D721Med (cell line): ENCODE measurements at regions not wholly inside any gene's neighbourhood (a gene's known extent, or its start where the extent isn't known, plus 50 kb on each side); places are given as distances from the start of the nearest gene placed in this dataset.

Experiments
- DNase-seq: peaks from one replicate; pipeline ENCODE4 v3.0.0; 2011; ENCODE audit warnings: low spot score; ENCODE audit not compliant: insufficient read length
- FAIRE-seq: peaks from 2 replicates; lab custom pipeline; 2011; peaks lifted over from hg19 to GRCh38; lab: Jason Lieb, UNC
- CTCF ChIP-seq: IDR thresholded peaks from 2 replicates; pipeline ENCODE4 v1.5.1; 2012; ENCODE audit warnings: mild to moderate bottlenecking, control low read depth; ENCODE audit not compliant: insufficient read depth; ENCODE audit errors: missing control alignments

GRCh38 chr2:183488421-183488820 lies 364.2 kb downstream of the NUP35 start:
- DNase-seq (no peak), FAIRE-seq (no peak)
- TF ChIP-seq CTCF, result no peak

GRCh38 chr2:183490489-183490888 lies 366.2 kb downstream of the NUP35 start:
- FAIRE-seq (no peak), DNase-seq (no peak)
- TF ChIP-seq CTCF, result no peak

GRCh38 chr2:183490914-183491313 lies 366.7 kb downstream of the NUP35 start:
- no peak for TF ChIP-seq CTCF
- FAIRE-seq, result no peak
- DNase-seq, result no peak

GRCh38 chr2:183493040-183493439 lies 368.8 kb downstream of the NUP35 start:
- TF ChIP-seq CTCF, result no peak
- no peak for DNase-seq
- FAIRE-seq, result no peak

GRCh38 chr2:183495079-183495478 lies 370.8 kb downstream of the NUP35 start:
- no peak for DNase-seq
- TF ChIP-seq CTCF, result no peak
- no peak for FAIRE-seq

GRCh38 chr2:183495589-183496267 lies 371.5 kb downstream of the NUP35 start:
- DNase-seq (no peak), FAIRE-seq (no peak)
- TF ChIP-seq CTCF, result no peak

GRCh38 chr2:183497861-183498260 lies 373.6 kb downstream of the NUP35 start:
- no peak for DNase-seq
- FAIRE-seq, result no peak
- no peak for TF ChIP-seq CTCF
